ENCODE measurements at regions not wholly inside any gene's neighbourhood (a gene's known extent, or its start where the extent isn't known, plus 50 kb on each side); places are given as distances from the start of the nearest gene placed in this dataset.

- TF ChIP-seq, protein P1, sequence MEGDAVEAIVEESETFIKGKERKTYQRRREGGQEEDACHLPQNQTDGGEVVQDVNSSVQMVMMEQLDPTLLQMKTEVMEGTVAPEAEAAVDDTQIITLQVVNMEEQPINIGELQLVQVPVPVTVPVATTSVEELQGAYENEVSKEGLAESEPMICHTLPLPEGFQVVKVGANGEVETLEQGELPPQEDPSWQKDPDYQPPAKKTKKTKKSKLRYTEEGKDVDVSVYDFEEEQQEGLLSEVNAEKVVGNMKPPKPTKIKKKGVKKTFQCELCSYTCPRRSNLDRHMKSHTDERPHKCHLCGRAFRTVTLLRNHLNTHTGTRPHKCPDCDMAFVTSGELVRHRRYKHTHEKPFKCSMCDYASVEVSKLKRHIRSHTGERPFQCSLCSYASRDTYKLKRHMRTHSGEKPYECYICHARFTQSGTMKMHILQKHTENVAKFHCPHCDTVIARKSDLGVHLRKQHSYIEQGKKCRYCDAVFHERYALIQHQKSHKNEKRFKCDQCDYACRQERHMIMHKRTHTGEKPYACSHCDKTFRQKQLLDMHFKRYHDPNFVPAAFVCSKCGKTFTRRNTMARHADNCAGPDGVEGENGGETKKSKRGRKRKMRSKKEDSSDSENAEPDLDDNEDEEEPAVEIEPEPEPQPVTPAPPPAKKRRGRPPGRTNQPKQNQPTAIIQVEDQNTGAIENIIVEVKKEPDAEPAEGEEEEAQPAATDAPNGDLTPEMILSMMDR (IDR thresholded peaks at IDR 0.05) = no peak
- TF ChIP-seq POLR2A (IDR thresholded peaks at IDR 0.05) = no peak
- no peak for TF ChIP-seq POLR2AphosphoS5 (IDR thresholded peaks at IDR 0.05)
These were observed 116.8 kb upstream of the PFKP start for GRCh38 chr10:2950546-2950945.

Measured in sigmoid colon (tissue), 4 donors.